Heart left ventricle (tissue), 16 donors: ENCODE measurements at regions not wholly inside any gene's neighbourhood (a gene's known extent, or its start where the extent isn't known, plus 50 kb on each side); places are given as distances from the start of the nearest gene placed in this dataset.

Experiments used
- ATAC-seq, 4 donors: fragments of 200-7000 bp; cut with Tn5 transposase; one replicate each; pipeline ENCODE4 v1.9.1; 2020 to 2022; ENCODE audit warnings: moderate library complexity in 4 of 4, mild to moderate bottlenecking in 3 of 4, moderate number of reproducible peaks in 1 of 4
- DNase-seq, 5 donors: peaks; one replicate each; pipeline ENCODE4 v3.0.0-alpha.2; 2020
- H3K27ac ChIP-seq, 12 donors: fragments of 200-600 bp; sonication (generic) in 4 of 12; one replicate each; pipeline versions ENCODE4 v1.5.0 to v1.8.0; 2016 to 2022; ENCODE audit warnings: mild to moderate bottlenecking in 2 of 12
- H3K27me3 ChIP-seq, 9 donors: fragments of 200-600 bp; sonication (generic) in 2 of 9; one replicate each; pipeline versions ENCODE4 v1.5.1 to v1.8.0; 2016 to 2022; ENCODE audit warnings: mild to moderate bottlenecking in 3 of 9
- H3K36me3 ChIP-seq, 9 donors: fragments of 200-600 bp; sonication (generic) in 2 of 9; one replicate each; pipeline versions ENCODE4 v1.5.0 to v1.8.0; 2018 to 2022; ENCODE audit warnings: mild to moderate bottlenecking in 2 of 9
- H3K4me1 ChIP-seq, 12 donors: fragments of 200-600 bp; sonication (generic) in 4 of 12; one replicate each; pipeline versions ENCODE4 v1.5.0 to v1.8.0; 2016 to 2022; ENCODE audit warnings: mild to moderate bottlenecking in 3 of 12
- H3K4me3 ChIP-seq, 12 donors: fragments of 200-600 bp; sonication (generic) in 4 of 12; one replicate each; pipeline versions ENCODE4 v1.5.0 to v1.8.0; 2017 to 2022; ENCODE audit warnings: mild to moderate bottlenecking in 9 of 12, moderate library complexity in 4 of 12
- H3K9me3 ChIP-seq, 12 donors: fragments of 200-600 bp; sonication (generic) in 4 of 12; one replicate each; pipeline versions ENCODE4 v1.5.0 to v1.8.0; 2016 to 2022; ENCODE audit warnings: mild to moderate bottlenecking in 1 of 12
- CTCF ChIP-seq, 12 donors: fragments of 200-600 bp; sonication (generic) in 4 of 12; IDR thresholded peaks; one replicate each; pipeline versions ENCODE4 v1.5.0 to v1.8.0; 2018 to 2022; ENCODE audit warnings: antibody characterized with exemption in 12 of 12, mild to moderate bottlenecking in 5 of 12
- POLR2A ChIP-seq, 2 donors: fragments of 450-650 bp; IDR thresholded peaks; one replicate each; pipeline ENCODE4 v1.6.1; 2017; ENCODE audit warnings: antibody characterized with exemption in 2 of 2, mild to moderate bottlenecking in 2 of 2, moderate library complexity in 2 of 2
- WGBS, 4 donors: extraction: QIAGEN DNeasy Blood & Tissue Kit in 2 of 4; methylation state at CpG; one replicate each; pipeline versions ENCODE4 v1.1.5 to v1.1.7; 2013 to 2018; 5-methylcytosine and 5-hydroxymethylcytosine counted together
- intact Hi-C, 10 donors: fragments of 100-400 bp; cut with DNase I; formaldehyde crosslinking; loops; one replicate each; pipeline versions ENCODE4 v1.11.1 to v1.14.2; 2022
- donor health status: ischemic (EF 13 %, LVEDD 7.1; RV severe dilation, severe dysfunction).
- donor health status: healthy with polysubstance abuse.
- donor health status: DM: no; HTN: yes; CAD: no.
- donor health status: DM: no; HTN: no; CAD: no.
- donor health status: ischemic (EF 25% LVEDD 6.9; RV normal size, moderate dysfunction).
- donor health status: ischemic (EF 25% LVEDD 5.7; RV mildly dilated, moderate dysfunction).
- donor health status: healthy.
- donor health status: DM: yes; HTN: yes; CAD: no.
- donor health status: ischemic (EF 35%, LVEDD 5.7; RV mildly dilated, moderate dysfunction).
- donor health status: nonischemic (EF 11% LVEDD 7.7; RV severe dilation, severe dysfunction).
- donor health status: DM: yes; HTN: yes; CAD: no.
- donor health status: PGD.
- donor health status: ischemic (EF 29% LVEDD 5.4; RV normal size, mild dysfunction).
- donor health status: nonischemic (EF 23%, LVEDD 6.1; RV moderate dilation, normal function).

- Histone ChIP-seq H3K4me1 (no peaks in the 10 kb centered on the region), H3K27ac (no peak overlapping the region), H3K27me3 (no peaks in the 10 kb centered on the region), H3K9me3 (peaks cover 0 to 10% (median 1%) of the 10 kb centered on the region in 12 donors), H3K36me3 (no peaks in the 10 kb centered on the region), H3K4me3 (no peak overlapping the region)
- ATAC-seq (no peak), DNase-seq (no peak)
- intact Hi-C loops, result no loop called here
- no peak for TF ChIP-seq POLR2A (IDR thresholded peaks at IDR 0.05)
- no peak for TF ChIP-seq CTCF (IDR thresholded peaks at IDR 0.05)
- 91 to 99% (median 93%) methylated on average over 2 of the region's 2 CpGs for WGBS, 4 donors
Observed at GRCh38 chr12:41941079-41941478, 203.6 kb downstream of the GXYLT1 start.

GRCh38 chr12:41940571-41940970 is 204.1 kb downstream of the GXYLT1 start:
- ATAC-seq (no peak), DNase-seq (no peak)
- no peak overlapping the region for H3K4me3 ChIP-seq
- peaks cover 0 to 5% (median 0%) of the 10 kb centered on the region in 12 donors for H3K9me3 ChIP-seq
- H3K4me1 ChIP-seq, result no peaks in the 10 kb centered on the region
- no peak overlapping the region for H3K27ac ChIP-seq
- WGBS, 4 donors, result 94 to 96% (median 95%) methylated on average over 1 of the region's 1 CpG
- no peaks in the 10 kb centered on the region for H3K27me3 ChIP-seq
- TF ChIP-seq POLR2A (IDR thresholded peaks at IDR 0.05) (no peak), CTCF (IDR thresholded peaks at IDR 0.05) (no peak)
- H3K36me3 ChIP-seq, result no peaks in the 10 kb centered on the region
- intact Hi-C loops, result no loop called here

- peaks cover 0 to 4% (median 0%) of the 10 kb centered on the region in 12 donors for H3K9me3 ChIP-seq
- H3K27ac ChIP-seq, result no peak overlapping the region
- no peaks in the 10 kb centered on the region for H3K36me3 ChIP-seq
- no peak for DNase-seq
- ATAC-seq, result no peak
- 64 to 86% (median 64%) methylated on average over 5 of the region's 5 CpGs for WGBS, 4 donors
- H3K27me3 ChIP-seq, result no peaks in the 10 kb centered on the region
- peaks cover 0 to 8% (median 2%) of the 10 kb centered on the region in 12 donors for H3K4me1 ChIP-seq
- H3K4me3 ChIP-seq, result no peak overlapping the region
- intact Hi-C loops, result loop anchor here in 1 of 10 donors (10.0 kb wide), 1 partner anchor 88 kb away; no protein-coding TSS in a partner anchor
- no peak for TF ChIP-seq POLR2A (IDR thresholded peaks at IDR 0.05)
- no peak for TF ChIP-seq CTCF (IDR thresholded peaks at IDR 0.05)
Observed at GRCh38 chr12:41936333-41936732, 208.3 kb downstream of the GXYLT1 start.

GRCh38 chr12:41935911-41936310 is 208.8 kb downstream of the GXYLT1 start:
- intact Hi-C loops, result loop anchor here in 1 of 10 donors (10.0 kb wide), 1 partner anchor 89 kb away; no protein-coding TSS in a partner anchor
- ATAC-seq, result no peak
- no peak for TF ChIP-seq CTCF (IDR thresholded peaks at IDR 0.05)
- WGBS, 4 donors, result 78 to 96% (median 81%) methylated on average over 3 of the region's 3 CpGs
- Histone ChIP-seq H3K27ac (no peak overlapping the region), H3K36me3 (no peaks in the 10 kb centered on the region), H3K9me3 (peaks cover 0 to 4% (median 0%) of the 10 kb centered on the region in 12 donors), H3K4me1 (peaks cover 0 to 8% (median 2%) of the 10 kb centered on the region in 12 donors), H3K4me3 (no peak overlapping the region), H3K27me3 (no peaks in the 10 kb centered on the region)
- DNase-seq, result no peak
